ENCODE measurements at regions not wholly inside any gene's neighbourhood (a gene's known extent, or its start where the extent isn't known, plus 50 kb on each side); places are given as distances from the start of the nearest gene placed in this dataset.
A peak's percentile ranks its signal among the peaks of the same experiment; 100 is the strongest.

DNA sequence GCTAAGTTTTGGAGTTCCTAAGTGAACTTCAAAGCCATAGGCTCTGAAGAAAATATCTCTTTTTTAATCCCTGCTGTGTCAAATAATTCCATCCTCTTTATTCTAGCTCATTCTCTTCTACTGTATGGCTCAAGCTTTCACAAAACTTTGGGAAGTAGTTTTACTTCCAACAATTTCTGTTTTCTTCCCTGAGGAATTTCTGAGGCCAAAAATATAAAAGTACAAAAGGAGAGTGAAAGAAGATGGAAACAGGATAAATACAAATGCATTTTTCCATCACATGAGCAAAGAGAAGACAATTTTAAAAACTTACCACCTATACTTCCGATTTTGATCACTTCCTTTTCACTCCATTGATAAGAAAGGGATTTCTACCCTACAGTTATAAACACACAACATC lies 585.7 kb upstream of the DAB2 start:
- TF ChIP-seq, protein P1, sequence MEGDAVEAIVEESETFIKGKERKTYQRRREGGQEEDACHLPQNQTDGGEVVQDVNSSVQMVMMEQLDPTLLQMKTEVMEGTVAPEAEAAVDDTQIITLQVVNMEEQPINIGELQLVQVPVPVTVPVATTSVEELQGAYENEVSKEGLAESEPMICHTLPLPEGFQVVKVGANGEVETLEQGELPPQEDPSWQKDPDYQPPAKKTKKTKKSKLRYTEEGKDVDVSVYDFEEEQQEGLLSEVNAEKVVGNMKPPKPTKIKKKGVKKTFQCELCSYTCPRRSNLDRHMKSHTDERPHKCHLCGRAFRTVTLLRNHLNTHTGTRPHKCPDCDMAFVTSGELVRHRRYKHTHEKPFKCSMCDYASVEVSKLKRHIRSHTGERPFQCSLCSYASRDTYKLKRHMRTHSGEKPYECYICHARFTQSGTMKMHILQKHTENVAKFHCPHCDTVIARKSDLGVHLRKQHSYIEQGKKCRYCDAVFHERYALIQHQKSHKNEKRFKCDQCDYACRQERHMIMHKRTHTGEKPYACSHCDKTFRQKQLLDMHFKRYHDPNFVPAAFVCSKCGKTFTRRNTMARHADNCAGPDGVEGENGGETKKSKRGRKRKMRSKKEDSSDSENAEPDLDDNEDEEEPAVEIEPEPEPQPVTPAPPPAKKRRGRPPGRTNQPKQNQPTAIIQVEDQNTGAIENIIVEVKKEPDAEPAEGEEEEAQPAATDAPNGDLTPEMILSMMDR (IDR thresholded peaks at IDR 0.05; ENCODE audit: insufficient read depth, low read depth, low read length), result no peak
- no peak for DNase-seq (ENCODE audit: low read depth)
- no peak overlapping the region for H3K4me3 ChIP-seq (ENCODE audit: low read depth, low read length)

DNA sequence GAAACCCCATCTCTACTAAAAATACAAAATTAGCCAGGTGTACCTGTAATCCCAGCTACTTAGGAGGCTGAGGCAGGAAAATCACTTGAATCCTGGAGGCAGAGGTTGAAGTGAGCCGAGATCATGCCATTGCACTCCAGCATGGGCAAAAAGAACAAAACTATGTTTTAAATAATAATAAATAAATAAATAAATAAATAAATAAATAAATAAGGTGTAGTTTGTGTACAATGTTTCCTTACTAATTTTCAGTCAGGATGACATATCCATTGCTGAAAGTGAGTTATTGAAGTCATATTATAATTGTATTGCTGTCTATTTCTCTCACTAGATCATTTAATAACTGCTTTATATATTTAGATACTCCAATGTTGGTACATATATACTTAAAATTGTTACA lies 581.5 kb upstream of the DAB2 start:
- DNase-seq (ENCODE audit: low read depth), result no peak
- no peak overlapping the region for H3K4me3 ChIP-seq (ENCODE audit: low read depth, low read length)
- TF ChIP-seq, protein P1 (IDR thresholded peaks at IDR 0.05; ENCODE audit: insufficient read depth, low read depth, low read length), result no peak

DNA sequence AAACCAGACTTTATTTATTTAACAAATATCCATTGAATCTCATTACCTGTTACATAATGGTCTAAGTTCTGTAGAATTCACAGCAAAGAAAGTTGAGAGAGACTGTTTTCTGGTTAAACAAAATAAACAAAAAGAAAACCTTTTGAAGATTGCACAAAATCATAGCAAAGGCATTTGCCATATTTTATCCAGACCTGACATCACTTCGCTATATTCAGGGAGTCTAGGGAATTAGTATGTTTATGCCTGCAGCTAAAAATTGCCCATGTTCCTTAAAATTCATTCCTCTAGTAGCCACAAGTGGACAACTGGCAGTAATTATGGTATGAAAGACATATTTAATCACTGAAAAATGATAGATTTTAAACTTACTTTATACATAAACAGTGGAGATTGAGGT lies 577.0 kb upstream of the DAB2 start:
- no peak for DNase-seq (ENCODE audit: low read depth)
- TF ChIP-seq, protein P1 (IDR thresholded peaks at IDR 0.05; ENCODE audit: insufficient read depth, low read depth, low read length), result no peak
- H3K4me3 ChIP-seq (ENCODE audit: low read depth, low read length), result no peak overlapping the region

DNA sequence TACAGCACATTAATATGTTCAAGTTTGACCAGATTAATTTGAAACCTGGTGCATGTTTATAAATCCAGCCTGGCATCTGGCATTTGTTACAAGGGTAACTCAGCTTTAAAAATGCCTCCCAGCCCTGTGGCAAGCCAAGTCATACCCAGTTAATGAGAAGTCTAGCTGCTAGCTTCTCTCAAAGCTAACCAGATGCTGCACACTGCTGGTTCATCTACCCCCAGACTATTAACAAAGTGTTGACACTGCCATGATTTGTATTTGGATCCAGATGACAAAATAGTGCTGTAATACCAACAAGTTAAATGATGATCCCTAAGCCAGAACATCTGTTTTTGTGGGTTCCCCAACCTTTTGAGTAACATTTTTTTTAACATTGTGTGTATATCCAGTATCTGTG lies 573.7 kb upstream of the DAB2 start:
- no peak for DNase-seq (ENCODE audit: low read depth)
- TF ChIP-seq, protein P1 (IDR thresholded peaks at IDR 0.05; ENCODE audit: insufficient read depth, low read depth, low read length), result no peak
- no peak overlapping the region for H3K4me3 ChIP-seq (ENCODE audit: low read depth, low read length)

DNA sequence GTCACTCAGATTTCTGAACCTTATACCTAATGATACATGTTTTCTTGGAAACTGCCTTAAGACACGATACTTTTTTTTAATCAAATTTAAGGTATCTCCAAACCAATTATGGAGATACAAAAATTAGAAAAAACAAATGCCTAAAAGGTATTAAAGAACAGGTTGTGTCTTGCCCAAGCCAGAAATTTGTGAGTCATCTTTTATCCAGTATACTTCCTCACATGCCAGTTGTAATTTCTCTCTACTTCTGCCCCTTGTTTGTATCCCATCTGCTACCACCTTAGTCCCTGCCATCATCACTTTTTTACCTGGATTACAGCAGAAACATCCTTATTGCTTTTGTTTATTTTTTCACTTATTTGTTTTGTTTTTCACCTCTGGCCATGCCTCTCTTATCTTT lies 571.2 kb upstream of the DAB2 start:
- no peak for DNase-seq (ENCODE audit: low read depth)

DNA sequence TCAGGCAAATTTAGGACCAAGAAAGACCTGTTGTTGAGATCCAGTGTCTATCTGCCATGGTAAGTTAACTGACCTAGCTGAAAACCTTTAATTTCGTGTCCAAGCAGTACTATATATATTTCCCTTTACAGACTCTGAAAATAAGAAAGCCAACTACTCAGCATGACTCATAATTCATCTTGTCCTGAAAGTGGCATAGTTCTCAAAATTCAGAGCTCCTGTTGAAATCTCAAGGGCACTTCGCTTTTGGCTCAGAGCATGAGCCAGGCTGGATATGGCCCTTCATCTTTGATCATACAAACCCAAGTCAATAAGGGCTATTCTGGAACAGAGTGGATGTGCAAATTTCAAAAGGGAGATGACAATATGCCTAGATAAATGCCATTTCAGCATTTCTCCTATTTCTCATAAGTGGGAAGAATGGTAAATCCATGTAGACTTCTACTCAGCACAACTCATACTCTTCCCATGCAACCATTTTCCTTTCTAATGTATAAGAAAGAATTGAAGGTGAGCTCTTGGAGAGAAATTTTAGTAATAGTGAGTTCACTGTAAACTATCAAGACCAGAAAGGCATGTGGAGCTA lies 567.9 kb upstream of the DAB2 start:
- no peak for DNase-seq (ENCODE audit: low read depth)
- TF ChIP-seq, protein P1 (IDR thresholded peaks at IDR 0.05; ENCODE audit: insufficient read depth, low read depth, low read length), result no peak
- H3K4me3 ChIP-seq (ENCODE audit: low read depth, low read length), result no peak overlapping the region

More for the DNA sequence above, 571.2 kb upstream of the DAB2 start:
- TF ChIP-seq, protein P1 (IDR thresholded peaks at IDR 0.05; ENCODE audit: insufficient read depth, low read depth, low read length), result no peak
- no peak overlapping the region for H3K4me3 ChIP-seq (ENCODE audit: low read depth, low read length)

DNA sequence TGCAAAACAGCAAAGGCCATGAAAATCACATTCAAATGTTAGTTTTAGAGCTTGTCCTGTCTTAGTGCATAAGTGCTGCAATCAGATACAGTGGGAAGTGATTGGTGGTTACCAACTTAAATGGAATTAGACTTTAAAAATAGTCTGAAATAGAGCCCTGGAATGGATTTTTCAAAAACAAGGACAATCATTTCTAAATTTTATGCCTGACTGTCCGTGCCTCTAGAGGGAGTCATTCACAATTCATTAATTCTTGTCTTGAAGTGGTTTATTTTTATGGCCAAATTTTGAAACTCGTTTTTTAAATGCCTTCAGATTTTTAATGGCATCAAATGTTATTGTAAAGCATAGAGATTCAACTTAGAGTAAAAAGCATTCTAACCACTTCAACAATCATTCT lies 561.8 kb upstream of the DAB2 start:
- TF ChIP-seq, protein P1 (IDR thresholded peaks at IDR 0.05; ENCODE audit: insufficient read depth, low read depth, low read length), result peak; percentile 9
- H3K4me3 ChIP-seq (ENCODE audit: low read depth, low read length), result no peak overlapping the region
- no peak for DNase-seq (ENCODE audit: low read depth)
